NB4 (cell line): ENCODE measurements at regions not wholly inside any gene's neighbourhood (a gene's known extent, or its start where the extent isn't known, plus 50 kb on each side); places are given as distances from the start of the nearest gene placed in this dataset.

Experiments
- CTCF ChIP-seq: IDR thresholded peaks from one replicate; pipeline ENCODE4 v1.5.1; 2012; ENCODE audit warnings: low read depth, low read length
- MAX ChIP-seq: IDR thresholded peaks from 2 replicates; pipeline ENCODE4 v1.6.1; 2011; ENCODE audit warnings: low read depth, low read length
- POLR2A ChIP-seq: IDR thresholded peaks from 2 replicates; pipeline ENCODE4 v1.6.1; 2011; ENCODE audit warnings: mild to moderate bottlenecking; ENCODE audit not compliant: insufficient read length; ENCODE audit errors: extremely low read depth

DNA sequence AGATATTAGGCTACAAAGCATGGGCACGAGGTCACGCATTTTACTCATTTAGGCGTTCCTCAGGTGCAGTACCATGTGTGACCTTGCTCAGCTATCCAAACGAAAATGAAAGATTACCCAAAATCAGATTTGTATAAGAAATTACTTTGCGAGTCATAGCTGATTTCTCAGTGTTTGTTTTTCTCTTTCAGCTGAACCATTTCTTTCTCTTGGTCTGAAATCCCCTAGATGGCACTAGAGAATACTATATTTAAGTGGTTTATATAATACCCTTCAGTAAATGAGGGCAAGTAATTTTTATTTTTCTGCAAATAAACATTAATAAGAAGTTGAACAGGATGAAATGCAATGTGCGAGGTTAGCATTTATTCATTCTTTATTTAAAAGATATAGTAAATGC is 496.6 kb downstream of the STIM2 start:
- no peak for TF ChIP-seq POLR2A
- no peak for TF ChIP-seq CTCF
- TF ChIP-seq MAX, result no peak
